CD14-positive monocyte (primary cell): ENCODE measurements at regions not wholly inside any gene's neighbourhood (a gene's known extent, or its start where the extent isn't known, plus 50 kb on each side); places are given as distances from the start of the nearest gene placed in this dataset.

Experiments used
- DNase-seq, 3 donors: peaks; one replicate each; pipeline ENCODE4 v3.0.0-alpha.2; 2011 to 2022
- H2AFZ ChIP-seq: 2 replicates; pipeline ENCODE4 v1.6.0; 2012; ENCODE audit warnings: mild to moderate bottlenecking, low read depth, low read length, inconsistent platforms; ENCODE audit not compliant: insufficient read depth, poor library complexity, severe bottlenecking
- H3K27ac ChIP-seq, 2 donors: 1 replicate in 1 of 2; 2 replicates in 1 of 2; pipeline ENCODE4 v1.5.1; 2012 to 2013; ENCODE audit warnings: low read length in 2 of 2, control low read depth in 1 of 2, inconsistent platforms in 1 of 2, low read depth in 1 of 2, mild to moderate bottlenecking in 1 of 2
- H3K27me3 ChIP-seq, 2 donors: one replicate each; pipeline versions ENCODE4 v1.6.0 to v1.6.1; 2011 to 2013; ENCODE audit warnings: low read length in 2 of 2; ENCODE audit not compliant: control insufficient read depth in 2 of 2, insufficient read depth in 2 of 2
- H3K36me3 ChIP-seq, 2 donors: replicated peaks in 1 of 2; 1 replicate in 1 of 2; 2 replicates in 1 of 2; pipeline versions ENCODE4 v1.5.1 to v1.6.1; 2012 to 2013; ENCODE audit warnings: low read length in 2 of 2, control low read depth in 1 of 2, inconsistent platforms in 1 of 2, mild to moderate bottlenecking in 1 of 2; ENCODE audit not compliant: insufficient read depth in 2 of 2, control insufficient read depth in 1 of 2
- H3K4me1 ChIP-seq, 2 donors: 1 replicate in 1 of 2; 2 replicates in 1 of 2; pipeline versions ENCODE4 v1.5.1 to v1.6.1; 2012 to 2013; ENCODE audit warnings: low read length in 2 of 2, control low read depth in 1 of 2, inconsistent platforms in 1 of 2, mild to moderate bottlenecking in 1 of 2, moderate library complexity in 1 of 2; ENCODE audit not compliant: insufficient read depth in 2 of 2, control insufficient read depth in 1 of 2
- H3K4me2 ChIP-seq: replicated peaks from 2 replicates; pipeline ENCODE3; 2012; ENCODE audit warnings: low read length, moderate library complexity, mild to moderate bottlenecking; ENCODE audit not compliant: poor library complexity, severe bottlenecking; ENCODE audit errors: extremely low read depth
- H3K4me3 ChIP-seq, 3 experiments: fragments of 200-600 bp in 1 of 3; sonication (generic) in 1 of 3; replicated peaks in 1 of 3; 1 replicate in 2 of 3; 2 replicates in 1 of 3; pipeline ENCODE4 v1.5.1; 2011 to 2013; ENCODE audit warnings: low read length in 3 of 3, mild to moderate bottlenecking in 3 of 3, control low read depth in 2 of 3, low read depth in 2 of 3, inconsistent platforms in 1 of 3, moderate library complexity in 1 of 3
- H3K79me2 ChIP-seq: 2 replicates; pipeline ENCODE4 v1.6.0; 2012; ENCODE audit warnings: mild to moderate bottlenecking, control low read depth, inconsistent platforms, low read length, moderate library complexity; ENCODE audit not compliant: insufficient read depth
- H3K9ac ChIP-seq: 2 replicates; pipeline ENCODE4 v1.6.0; 2017; ENCODE audit warnings: low read length, mild to moderate bottlenecking; ENCODE audit not compliant: insufficient read depth, poor library complexity, severe bottlenecking
- H3K9me3 ChIP-seq, 2 donors: replicated peaks in 1 of 2; 1 replicate in 1 of 2; 2 replicates in 1 of 2; pipeline versions ENCODE4 v1.5.1 to v1.6.1; 2012 to 2013; ENCODE audit warnings: low read length in 2 of 2, control low read depth in 1 of 2; ENCODE audit not compliant: control insufficient read depth in 1 of 2, insufficient read depth in 1 of 2
- H4K20me1 ChIP-seq: 2 replicates; pipeline ENCODE4 v1.6.0; 2012; ENCODE audit warnings: mild to moderate bottlenecking, low read length, control low read depth, moderate library complexity; ENCODE audit not compliant: insufficient read depth
- H3K27ac Mint-ChIP-seq, 7 donors: one replicate each; pipeline ENCODE4 v1.8.0; 2020; ENCODE audit warnings: mild to moderate bottlenecking in 7 of 7, mixed read lengths in 7 of 7, moderate library complexity in 6 of 7, inconsistent platforms in 2 of 7
- H3K27me3 Mint-ChIP-seq, 3 donors: one replicate each; pipeline ENCODE4 v1.8.0; 2021 to 2022; ENCODE audit warnings: low read depth in 3 of 3, mild to moderate bottlenecking in 3 of 3, mixed read lengths in 3 of 3, moderate library complexity in 3 of 3, inconsistent platforms in 1 of 3
- H3K36me3 Mint-ChIP-seq, 2 donors: one replicate each; pipeline ENCODE4 v1.8.0; 2020; ENCODE audit warnings: mixed read lengths in 2 of 2, inconsistent platforms in 1 of 2, mild to moderate bottlenecking in 1 of 2
- H3K4me1 Mint-ChIP-seq: one replicate; pipeline ENCODE4 v1.8.0; 2020; ENCODE audit warnings: mild to moderate bottlenecking, mixed read lengths
- H3K4me3 Mint-ChIP-seq, 2 donors: one replicate each; pipeline ENCODE4 v1.8.0; 2020; ENCODE audit warnings: mild to moderate bottlenecking in 2 of 2, mixed read lengths in 2 of 2, moderate library complexity in 1 of 2
- H3K9me3 Mint-ChIP-seq, 7 donors: one replicate each; pipeline ENCODE4 v1.8.0; 2020 to 2022; ENCODE audit warnings: mixed read lengths in 7 of 7, mild to moderate bottlenecking in 6 of 7, moderate library complexity in 6 of 7, inconsistent platforms in 2 of 7
- CTCF ChIP-seq: fragments of 200-600 bp; IDR thresholded peaks from one replicate; pipeline ENCODE4 v1.8.0; 2022; ENCODE audit warnings: antibody characterized with exemption, mild to moderate bottlenecking
- WGBS: methylation state at CpG from one replicate; pipeline ENCODE4 v1.1.5; 2013; ENCODE audit warnings: missing lambda C conversion rate; ENCODE audit not compliant: insufficient coverage; 5-methylcytosine and 5-hydroxymethylcytosine counted together
- intact Hi-C, 2 donors: fragments of 100-400 bp; cut with micrococcal nuclease; formaldehyde crosslinking; loops; one replicate each; pipeline versions ENCODE4 v1.15.0 to v1.15.1; 2023

GRCh38 chr14:34231626-34232025, 230.4 kb downstream of the SPTSSA start:
- no peak overlapping the region for H3K4me3 Mint-ChIP-seq
- Histone ChIP-seq H3K27me3 (peaks cover 0 to 4% of the 10 kb centered on the region in 2 donors), H2AFZ (no peak overlapping the region), H3K9me3 (no peaks in the 10 kb centered on the region), H3K79me2 (no peaks in the 10 kb centered on the region), H4K20me1 (no peaks in the 10 kb centered on the region), H3K4me3 (no peak overlapping the region), H3K36me3 (no peaks in the 10 kb centered on the region), H3K4me2 (no peak overlapping the region), H3K9ac (no peak overlapping the region), H3K27ac (no peak overlapping the region), H3K4me1 (no peaks in the 10 kb centered on the region)
- H3K27ac Mint-ChIP-seq = no peak overlapping the region
- H3K36me3 Mint-ChIP-seq = no peaks in the 10 kb centered on the region
- no peaks in the 10 kb centered on the region for H3K4me1 Mint-ChIP-seq
- TF ChIP-seq CTCF = no peak
- peaks cover 2 to 14% (median 12%) of the 10 kb centered on the region in 3 donors for H3K27me3 Mint-ChIP-seq
- intact Hi-C loops = no loop called here
- H3K9me3 Mint-ChIP-seq = no peaks in the 10 kb centered on the region
- no peak for DNase-seq
- no CpG with 5 or more reads among the region's 5 CpGs for WGBS

- Mint-ChIP-seq H3K4me1 (no peaks in the 10 kb centered on the region), H3K36me3 (no peaks in the 10 kb centered on the region), H3K4me3 (no peak overlapping the region), H3K27me3 (peaks cover 2 to 12% (median 11%) of the 10 kb centered on the region in 3 donors), H3K9me3 (no peaks in the 10 kb centered on the region), H3K27ac (no peak overlapping the region)
- Histone ChIP-seq H3K27me3 (peaks cover 0 to 4% of the 10 kb centered on the region in 2 donors), H2AFZ (no peak overlapping the region), H3K9me3 (no peaks in the 10 kb centered on the region), H3K79me2 (no peaks in the 10 kb centered on the region), H3K27ac (no peak overlapping the region), H3K9ac (no peak overlapping the region), H4K20me1 (no peaks in the 10 kb centered on the region), H3K4me3 (no peak overlapping the region), H3K36me3 (no peaks in the 10 kb centered on the region), H3K4me1 (no peaks in the 10 kb centered on the region), H3K4me2 (no peak overlapping the region)
- no peak for DNase-seq
- 87% methylated on average over 6 of the region's 7 CpGs for WGBS
- TF ChIP-seq CTCF = no peak
- intact Hi-C loops = loop anchor here (5.0 kb wide), 1 partner anchor 387 kb away; no protein-coding TSS in a partner anchor
Observed at GRCh38 chr14:34229140-34229539, 232.9 kb downstream of the SPTSSA start.
